Sigmoid colon (tissue), 6 donors: ENCODE measurements at regions not wholly inside any gene's neighbourhood (a gene's known extent, or its start where the extent isn't known, plus 50 kb on each side); places are given as distances from the start of the nearest gene placed in this dataset.

Experiments
- DNase-seq: peaks from one replicate; pipeline ENCODE4 v3.0.0-alpha.2; 2019
- H3K27ac ChIP-seq, 4 donors: fragments of 200-600 bp; sonication (generic); one replicate each; pipeline ENCODE4 v1.5.1; 2016 to 2019; ENCODE audit warnings: mild to moderate bottlenecking in 1 of 4
- H3K27me3 ChIP-seq, 3 donors: fragments of 200-600 bp; sonication (generic); one replicate each; pipeline ENCODE4 v1.5.1; 2019; ENCODE audit warnings: mild to moderate bottlenecking in 1 of 3
- H3K36me3 ChIP-seq, 4 donors: fragments of 200-600 bp; sonication (generic); one replicate each; pipeline ENCODE4 v1.5.1; 2016 to 2019
- H3K4me1 ChIP-seq, 4 donors: fragments of 200-600 bp; sonication (generic); one replicate each; pipeline ENCODE4 v1.5.1; 2017 to 2019
- H3K4me3 ChIP-seq, 4 donors: fragments of 200-600 bp; sonication (generic); one replicate each; pipeline ENCODE4 v1.5.1; 2017 to 2019; ENCODE audit warnings: mild to moderate bottlenecking in 2 of 4, moderate library complexity in 1 of 4
- H3K9me3 ChIP-seq, 4 donors: fragments of 200-600 bp in 3 of 4; sonication (generic) in 3 of 4; one replicate each; pipeline versions ENCODE4 v1.5.1 to v1.6.1; 2013 to 2019
- EP300 ChIP-seq, 4 donors: sonication (generic); formaldehyde crosslinking; IDR thresholded peaks; one replicate each; pipeline ENCODE4 v1.6.1; 2017; ENCODE audit warnings: antibody characterized with exemption in 4 of 4
- POLR2A ChIP-seq, 2 donors: fragments of 450-650 bp; IDR thresholded peaks; one replicate each; pipeline ENCODE4 v1.6.1; 2016; ENCODE audit warnings: antibody characterized with exemption in 2 of 2, mild to moderate bottlenecking in 2 of 2, moderate library complexity in 2 of 2
- POLR2AphosphoS5 ChIP-seq, 4 donors: sonication (generic); formaldehyde crosslinking; IDR thresholded peaks; one replicate each; pipeline ENCODE4 v1.6.1; 2017; ENCODE audit warnings: antibody characterized with exemption in 4 of 4
- WGBS, 2 donors: extraction: QIAGEN DNeasy Blood & Tissue Kit; methylation state at CpG; one replicate each; pipeline ENCODE4 v1.1.7; 2013; 5-methylcytosine and 5-hydroxymethylcytosine counted together
- intact Hi-C: fragments of 100-400 bp; cut with DNase I; formaldehyde crosslinking; loops from one replicate; pipeline ENCODE4 v1.15.1; 2023
- TF ChIP-seq, protein P1 (sequence below), 4 experiments: fragments of 450-650 bp in 3 of 4; fragments of 200-600 bp in 1 of 4; IDR thresholded peaks; one replicate each; pipeline ENCODE4 v1.5.1; 2016 to 2019; ENCODE audit warnings: antibody characterized with exemption in 4 of 4, mild to moderate bottlenecking in 3 of 4, moderate library complexity in 2 of 4
- donor health status: healthy with polysubstance abuse.
- donor health status: healthy.

- H3K4me3 ChIP-seq: no peak overlapping the region
- intact Hi-C loops: no loop called here
- no peaks in the 10 kb centered on the region for H3K9me3 ChIP-seq
- no peaks in the 10 kb centered on the region for H3K36me3 ChIP-seq
- H3K27me3 ChIP-seq: no peaks in the 10 kb centered on the region
- DNase-seq: no peak
- no peaks in the 10 kb centered on the region for H3K4me1 ChIP-seq
- TF ChIP-seq, protein P1, sequence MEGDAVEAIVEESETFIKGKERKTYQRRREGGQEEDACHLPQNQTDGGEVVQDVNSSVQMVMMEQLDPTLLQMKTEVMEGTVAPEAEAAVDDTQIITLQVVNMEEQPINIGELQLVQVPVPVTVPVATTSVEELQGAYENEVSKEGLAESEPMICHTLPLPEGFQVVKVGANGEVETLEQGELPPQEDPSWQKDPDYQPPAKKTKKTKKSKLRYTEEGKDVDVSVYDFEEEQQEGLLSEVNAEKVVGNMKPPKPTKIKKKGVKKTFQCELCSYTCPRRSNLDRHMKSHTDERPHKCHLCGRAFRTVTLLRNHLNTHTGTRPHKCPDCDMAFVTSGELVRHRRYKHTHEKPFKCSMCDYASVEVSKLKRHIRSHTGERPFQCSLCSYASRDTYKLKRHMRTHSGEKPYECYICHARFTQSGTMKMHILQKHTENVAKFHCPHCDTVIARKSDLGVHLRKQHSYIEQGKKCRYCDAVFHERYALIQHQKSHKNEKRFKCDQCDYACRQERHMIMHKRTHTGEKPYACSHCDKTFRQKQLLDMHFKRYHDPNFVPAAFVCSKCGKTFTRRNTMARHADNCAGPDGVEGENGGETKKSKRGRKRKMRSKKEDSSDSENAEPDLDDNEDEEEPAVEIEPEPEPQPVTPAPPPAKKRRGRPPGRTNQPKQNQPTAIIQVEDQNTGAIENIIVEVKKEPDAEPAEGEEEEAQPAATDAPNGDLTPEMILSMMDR (IDR thresholded peaks at IDR 0.05): no peak
- TF ChIP-seq POLR2A (IDR thresholded peaks at IDR 0.05) (no peak), POLR2AphosphoS5 (IDR thresholded peaks at IDR 0.05) (no peak), EP300 (IDR thresholded peaks at IDR 0.05) (no peak)
- H3K27ac ChIP-seq: no peak overlapping the region
- WGBS, 2 donors: 81 to 85% methylated on average over 2 of the region's 2 CpGs
Measured at GRCh38 chr2:14552818-14553217, 79.7 kb upstream of the LRATD1 start.

DNA sequence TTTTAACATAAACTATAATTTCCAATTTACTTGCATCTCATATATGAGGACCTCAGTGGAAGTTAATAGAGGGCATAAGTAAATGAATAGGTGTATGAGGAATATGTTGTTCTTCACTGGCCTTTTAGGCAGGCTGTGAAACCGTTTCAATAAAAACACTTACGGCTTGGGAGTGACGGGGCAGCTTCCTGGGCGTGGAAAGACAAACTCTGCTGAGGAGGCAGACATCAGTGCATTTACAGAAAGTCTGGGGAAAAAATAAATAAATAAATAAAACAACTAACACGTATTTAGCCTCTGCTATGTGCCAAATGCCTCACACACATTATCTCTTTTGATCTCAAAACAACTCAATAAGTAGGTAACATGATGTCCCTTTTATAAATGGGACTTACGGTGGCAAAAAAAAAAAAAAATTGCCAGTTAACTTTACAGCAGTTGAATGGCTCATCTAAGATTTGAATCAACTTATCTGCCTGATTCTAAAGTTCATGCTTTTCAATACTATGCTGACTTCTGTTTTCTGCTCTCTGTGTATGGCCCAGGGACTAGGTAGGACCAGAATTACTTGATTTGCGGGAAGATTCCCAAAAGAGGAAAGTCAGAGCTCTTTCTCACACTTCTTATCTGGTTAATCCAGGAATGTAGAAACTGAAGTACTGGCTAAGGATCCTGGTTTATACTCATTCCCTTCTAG lies 77.5 kb upstream of the LRATD1 start:
- TF ChIP-seq POLR2AphosphoS5 (IDR thresholded peaks at IDR 0.05): no peak
- TF ChIP-seq, protein P1 (IDR thresholded peaks at IDR 0.05): no peak
- TF ChIP-seq EP300 (IDR thresholded peaks at IDR 0.05): no peak
- no peak for TF ChIP-seq POLR2A (IDR thresholded peaks at IDR 0.05)
- H3K9me3 ChIP-seq: no peaks in the 10 kb centered on the region
- 17 to 58% methylated on average over 7 of the region's 7 CpGs for WGBS, 2 donors
- H3K4me1 ChIP-seq: peaks cover 0 to 1% (median 0%) of the 10 kb centered on the region in 4 donors
- H3K27me3 ChIP-seq: no peaks in the 10 kb centered on the region
- no peaks in the 10 kb centered on the region for H3K36me3 ChIP-seq
- DNase-seq: no peak
- H3K4me3 ChIP-seq: no peak overlapping the region
- intact Hi-C loops: no loop called here
- H3K27ac ChIP-seq: no peak overlapping the region

DNA sequence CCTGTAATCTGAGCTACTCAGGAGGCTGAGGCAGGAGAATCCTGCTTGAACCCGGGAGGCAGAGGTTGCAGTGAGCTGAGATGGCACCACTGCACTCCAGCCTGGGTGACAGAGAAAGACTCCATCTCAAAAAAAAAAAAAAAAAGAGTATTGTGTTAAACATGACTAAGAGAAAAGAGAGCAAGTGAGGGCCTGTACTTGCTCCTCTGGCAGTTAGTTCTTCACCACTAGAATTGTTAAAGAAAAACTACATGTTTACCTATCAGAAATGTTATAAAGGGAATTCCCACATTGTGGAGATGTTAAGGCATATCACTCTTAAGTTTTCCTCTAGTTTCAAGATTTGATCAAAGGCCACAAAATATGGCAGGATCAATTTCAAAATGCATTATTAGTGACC lies 75.4 kb upstream of the LRATD1 start:
- Histone ChIP-seq H3K27ac (no peak overlapping the region), H3K27me3 (no peaks in the 10 kb centered on the region), H3K9me3 (no peaks in the 10 kb centered on the region), H3K4me3 (no peak overlapping the region), H3K4me1 (peaks cover 0 to 13% (median 8%) of the 10 kb centered on the region in 4 donors), H3K36me3 (no peaks in the 10 kb centered on the region)
- intact Hi-C loops: no loop called here
- TF ChIP-seq POLR2A (IDR thresholded peaks at IDR 0.05) (no peak), EP300 (IDR thresholded peaks at IDR 0.05) (no peak), POLR2AphosphoS5 (IDR thresholded peaks at IDR 0.05) (no peak)
- TF ChIP-seq, protein P1 (IDR thresholded peaks at IDR 0.05): no peak
- 22 to 60% methylated on average over 1 of the region's 1 CpG for WGBS, 2 donors
- DNase-seq: no peak

DNA sequence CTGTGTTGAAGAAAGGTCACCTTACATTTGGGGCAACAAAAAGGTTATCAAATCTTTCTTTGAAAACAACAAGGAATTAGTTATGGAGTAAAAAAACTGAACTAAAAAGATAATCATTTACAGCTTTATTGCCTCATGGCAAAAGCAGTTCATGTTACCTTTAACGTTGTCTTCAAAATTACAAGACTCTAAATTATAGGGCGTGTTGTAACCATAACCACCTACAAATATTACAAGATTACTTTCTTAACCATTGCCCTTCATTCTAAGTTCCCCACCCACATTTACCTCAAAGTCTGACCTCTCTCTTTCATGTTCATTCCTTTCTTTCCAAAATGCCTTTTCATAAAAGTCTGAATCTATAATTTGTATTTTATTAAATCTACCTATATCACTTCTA lies 74.6 kb upstream of the LRATD1 start:
- peaks cover 0 to 13% (median 8%) of the 10 kb centered on the region in 4 donors for H3K4me1 ChIP-seq
- H3K27ac ChIP-seq: no peak overlapping the region
- 20 to 72% methylated on average over 2 of the region's 2 CpGs for WGBS, 2 donors
- no peaks in the 10 kb centered on the region for H3K9me3 ChIP-seq
- no peaks in the 10 kb centered on the region for H3K36me3 ChIP-seq
- no peak overlapping the region for H3K4me3 ChIP-seq
- no peaks in the 10 kb centered on the region for H3K27me3 ChIP-seq
- no peak for TF ChIP-seq EP300 (IDR thresholded peaks at IDR 0.05)
- no peak for TF ChIP-seq POLR2A (IDR thresholded peaks at IDR 0.05)
- TF ChIP-seq, protein P1 (IDR thresholded peaks at IDR 0.05): no peak
- TF ChIP-seq POLR2AphosphoS5 (IDR thresholded peaks at IDR 0.05): no peak
- DNase-seq: no peak
- intact Hi-C loops: no loop called here
